ENCODE measurements at regions not wholly inside any gene's neighbourhood (a gene's known extent, or its start where the extent isn't known, plus 50 kb on each side); places are given as distances from the start of the nearest gene placed in this dataset.

- TF ChIP-seq, protein P1, sequence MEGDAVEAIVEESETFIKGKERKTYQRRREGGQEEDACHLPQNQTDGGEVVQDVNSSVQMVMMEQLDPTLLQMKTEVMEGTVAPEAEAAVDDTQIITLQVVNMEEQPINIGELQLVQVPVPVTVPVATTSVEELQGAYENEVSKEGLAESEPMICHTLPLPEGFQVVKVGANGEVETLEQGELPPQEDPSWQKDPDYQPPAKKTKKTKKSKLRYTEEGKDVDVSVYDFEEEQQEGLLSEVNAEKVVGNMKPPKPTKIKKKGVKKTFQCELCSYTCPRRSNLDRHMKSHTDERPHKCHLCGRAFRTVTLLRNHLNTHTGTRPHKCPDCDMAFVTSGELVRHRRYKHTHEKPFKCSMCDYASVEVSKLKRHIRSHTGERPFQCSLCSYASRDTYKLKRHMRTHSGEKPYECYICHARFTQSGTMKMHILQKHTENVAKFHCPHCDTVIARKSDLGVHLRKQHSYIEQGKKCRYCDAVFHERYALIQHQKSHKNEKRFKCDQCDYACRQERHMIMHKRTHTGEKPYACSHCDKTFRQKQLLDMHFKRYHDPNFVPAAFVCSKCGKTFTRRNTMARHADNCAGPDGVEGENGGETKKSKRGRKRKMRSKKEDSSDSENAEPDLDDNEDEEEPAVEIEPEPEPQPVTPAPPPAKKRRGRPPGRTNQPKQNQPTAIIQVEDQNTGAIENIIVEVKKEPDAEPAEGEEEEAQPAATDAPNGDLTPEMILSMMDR (conservative IDR thresholded peaks at IDR 0.05; ENCODE audit: low read depth, low read length): no peak
- TF ChIP-seq EZH2 (IDR thresholded peaks at IDR 0.05; ENCODE audit: low read length, unreplicated experiment): no peak
Observed at GRCh38 chr12:68474467-68475204, 136.1 kb upstream of the RAP1B start.
